GM21381 (cell line): ENCODE measurements at regions not wholly inside any gene's neighbourhood (a gene's known extent, or its start where the extent isn't known, plus 50 kb on each side); places are given as distances from the start of the nearest gene placed in this dataset.
"Not testable (repeated sequence)": the region's sequence is repeated elsewhere in the genome, so short reads cannot be mapped to it uniquely, and the experiment has no call there.

Source experiments
- ATAC-seq: cut with Tn5 transposase; IDR thresholded peaks from one replicate; pipeline ENCODE4 v1.9.1; 2021; ENCODE audit warnings: mild to moderate bottlenecking, moderate library complexity; ENCODE audit not compliant: unreplicated experiment

GRCh38 chrX:74181976-74182375, 122.0 kb upstream of the ZCCHC13 start:
- not testable (repeated sequence) for ATAC-seq

DNA sequence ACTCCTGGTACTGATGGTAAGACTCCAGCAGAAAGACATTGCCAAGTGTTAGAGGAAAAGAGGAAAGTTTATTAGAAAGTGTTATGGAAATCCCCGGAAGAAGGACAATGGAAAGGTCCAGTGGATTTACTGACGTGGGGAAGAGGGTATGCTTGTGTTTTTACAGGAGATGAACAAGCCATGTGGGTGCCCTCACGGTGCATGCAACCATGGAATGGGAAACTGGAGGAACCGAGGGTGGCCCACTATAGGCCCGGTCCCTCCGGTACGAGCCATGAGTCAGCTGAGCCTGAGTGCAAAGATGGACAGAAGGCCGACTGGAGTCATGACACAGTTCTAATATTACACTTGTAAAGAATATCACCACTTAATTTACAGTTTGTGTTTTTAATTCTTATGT, 123.3 kb upstream of the ZCCHC13 start:
- ATAC-seq, result no peak

DNA sequence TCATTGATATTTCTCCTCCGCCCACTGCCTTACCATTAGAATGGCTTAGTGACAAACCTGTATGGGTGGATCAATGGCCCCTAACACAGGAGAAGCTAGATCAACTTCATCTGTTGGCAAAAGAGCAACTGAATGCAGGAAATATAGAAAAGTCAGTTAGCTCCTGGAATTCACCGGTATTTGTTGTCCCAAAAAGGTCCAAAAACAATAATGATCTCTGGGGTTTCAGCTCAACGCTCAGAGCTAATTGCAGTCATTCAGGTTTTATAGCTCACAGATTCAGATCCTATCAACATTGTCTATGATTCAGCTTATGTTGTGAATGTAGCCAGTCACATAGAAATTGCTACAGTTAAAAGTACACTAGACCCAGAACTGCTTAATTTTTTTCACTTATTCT, 124.0 kb upstream of the ZCCHC13 start:
- ATAC-seq, result no peak

GRCh38 chrX:74179499-74179898, 124.5 kb upstream of the ZCCHC13 start:
- ATAC-seq, result no peak

GRCh38 chrX:74179071-74179470, 124.9 kb upstream of the ZCCHC13 start:
- ATAC-seq, result no peak

DNA sequence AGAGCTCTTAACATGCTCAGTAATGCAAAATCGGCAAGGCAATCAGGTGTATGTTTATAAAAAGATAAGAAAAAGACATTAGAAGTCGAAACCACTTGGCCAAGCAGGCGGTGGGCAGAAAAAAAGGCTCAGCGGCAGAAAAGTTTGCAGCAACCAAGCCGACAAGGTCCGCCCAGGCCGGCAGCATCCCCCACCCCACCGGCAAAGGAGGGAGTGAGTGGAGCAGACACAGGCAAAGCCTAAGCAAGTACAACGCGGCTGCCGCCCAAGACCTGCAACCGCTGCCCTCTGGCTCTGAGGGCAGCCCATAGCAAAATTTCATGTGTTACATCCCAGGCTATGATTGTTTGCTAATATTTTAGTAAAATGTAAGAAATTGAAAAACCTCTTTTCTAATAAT, 125.4 kb upstream of the ZCCHC13 start:
- no peak for ATAC-seq

DNA sequence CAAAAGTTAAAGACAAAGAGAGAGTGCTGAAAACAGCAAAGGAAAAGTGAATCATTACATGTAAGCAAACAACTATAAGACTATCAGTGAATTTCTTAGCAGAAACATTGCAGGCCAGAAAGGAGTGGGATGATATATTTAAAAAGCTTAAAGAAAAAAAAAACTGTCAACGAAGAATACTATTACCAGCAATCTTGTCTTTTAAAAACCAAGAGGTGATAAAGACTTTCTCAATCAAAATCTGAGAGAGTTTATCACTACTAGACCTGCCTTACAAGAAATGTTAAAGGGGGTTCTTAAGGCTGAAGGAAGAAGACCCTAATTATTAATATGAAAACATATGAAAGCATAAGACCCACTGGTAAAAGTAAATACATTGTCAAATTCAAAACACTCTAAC, 132.5 kb upstream of the ZCCHC13 start:
- no peak for ATAC-seq

- no peak for ATAC-seq
These were observed 141.8 kb upstream of the ZCCHC13 start for GRCh38 chrX:74162199-74162598.

- ATAC-seq, result no peak
These were observed 143.2 kb upstream of the ZCCHC13 start for GRCh38 chrX:74160816-74161215.

DNA sequence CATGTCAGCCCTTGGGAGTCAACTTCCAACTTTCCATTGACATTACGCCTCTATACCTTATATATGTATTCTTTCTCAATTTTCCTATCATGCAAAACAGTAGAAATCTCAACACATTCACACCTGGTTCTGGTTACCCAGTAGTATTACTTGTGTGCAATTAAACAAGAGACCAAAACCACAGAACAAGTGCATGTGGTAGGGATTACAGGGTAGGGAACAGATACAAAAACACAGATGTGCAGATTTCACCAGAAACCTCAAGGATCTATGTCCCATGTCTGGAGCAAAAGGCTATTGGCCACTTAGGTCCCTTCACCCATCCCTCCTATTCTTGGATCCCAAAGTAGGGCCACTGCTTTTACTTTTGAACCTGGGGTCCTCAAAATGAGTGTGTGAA, 143.6 kb upstream of the ZCCHC13 start:
- ATAC-seq, result no peak

GRCh38 chrX:74147439-74147838, 156.5 kb upstream of the ZCCHC13 start:
- ATAC-seq, result no peak

DNA sequence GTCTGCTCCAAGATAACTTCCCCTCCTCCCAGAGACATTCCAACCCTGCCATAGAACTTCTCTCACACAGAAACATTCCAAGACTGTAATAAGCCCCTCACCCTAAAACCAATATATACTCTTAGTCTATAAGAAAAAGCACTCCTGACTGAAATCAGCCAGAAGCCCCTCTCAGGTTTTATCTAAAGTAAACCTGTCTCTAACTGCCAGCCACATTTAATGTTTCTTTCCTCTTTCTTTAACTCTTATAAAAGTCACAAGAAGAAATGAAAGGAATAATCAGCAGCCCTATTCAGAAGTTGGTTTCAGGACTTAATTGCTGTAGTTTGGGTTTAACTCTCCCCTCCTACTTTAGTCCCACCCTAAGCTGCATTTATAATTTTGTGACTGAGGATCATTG, 165.0 kb upstream of the ZCCHC13 start:
- ATAC-seq, result no peak

DNA sequence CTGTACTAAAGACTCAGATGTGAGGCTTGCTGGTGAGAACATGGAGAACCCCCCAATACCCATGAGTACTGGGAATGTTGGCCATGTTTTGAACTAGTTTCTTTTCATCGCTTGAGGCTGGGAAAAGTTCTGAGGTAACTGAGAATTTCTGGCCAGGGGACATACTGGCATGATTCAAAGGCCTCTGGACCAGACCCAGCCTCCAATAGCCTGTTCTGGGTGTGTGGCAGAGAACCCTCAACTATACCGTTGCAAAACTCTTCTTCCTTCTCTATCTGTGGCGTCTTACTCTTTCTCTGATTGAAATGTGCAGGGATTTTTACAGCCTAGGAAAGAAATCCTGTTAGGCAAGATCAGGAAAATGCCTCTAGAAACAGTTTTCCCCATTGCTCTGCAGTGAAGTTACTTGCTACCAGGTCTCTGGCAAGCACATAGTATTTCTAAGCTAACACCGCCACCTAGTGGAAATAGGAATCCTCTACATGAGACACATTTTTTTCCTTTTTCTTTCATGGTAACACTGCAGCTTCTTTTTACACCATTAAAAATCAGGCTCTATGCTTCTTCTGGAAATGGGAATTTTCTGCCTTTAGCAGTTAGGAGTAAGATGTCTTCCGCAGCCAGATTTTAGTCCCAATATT, 170.7 kb upstream of the ZCCHC13 start:
- no peak for ATAC-seq

DNA sequence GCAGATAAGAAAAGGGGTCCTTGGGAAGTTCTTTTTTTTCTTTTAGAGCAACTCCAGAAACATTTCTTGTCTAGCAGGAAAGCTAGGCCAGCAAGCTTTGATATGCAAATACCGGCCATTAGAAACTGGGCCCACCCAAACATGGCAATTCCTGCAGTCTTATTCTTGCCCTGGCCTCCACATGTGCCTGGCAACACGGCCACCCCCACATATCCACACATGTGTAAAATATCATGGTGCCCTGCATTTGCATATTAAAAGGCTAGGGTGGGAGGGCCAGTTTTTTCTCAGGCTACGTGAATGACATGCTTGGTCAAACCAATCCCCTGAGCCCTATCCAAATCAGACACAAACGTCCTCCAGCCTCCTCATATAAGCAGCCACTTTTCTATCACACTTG, 171.7 kb upstream of the ZCCHC13 start:
- no peak for ATAC-seq

- no peak for ATAC-seq
These were observed 184.7 kb upstream of the ZCCHC13 start for GRCh38 chrX:74119016-74119910.

DNA sequence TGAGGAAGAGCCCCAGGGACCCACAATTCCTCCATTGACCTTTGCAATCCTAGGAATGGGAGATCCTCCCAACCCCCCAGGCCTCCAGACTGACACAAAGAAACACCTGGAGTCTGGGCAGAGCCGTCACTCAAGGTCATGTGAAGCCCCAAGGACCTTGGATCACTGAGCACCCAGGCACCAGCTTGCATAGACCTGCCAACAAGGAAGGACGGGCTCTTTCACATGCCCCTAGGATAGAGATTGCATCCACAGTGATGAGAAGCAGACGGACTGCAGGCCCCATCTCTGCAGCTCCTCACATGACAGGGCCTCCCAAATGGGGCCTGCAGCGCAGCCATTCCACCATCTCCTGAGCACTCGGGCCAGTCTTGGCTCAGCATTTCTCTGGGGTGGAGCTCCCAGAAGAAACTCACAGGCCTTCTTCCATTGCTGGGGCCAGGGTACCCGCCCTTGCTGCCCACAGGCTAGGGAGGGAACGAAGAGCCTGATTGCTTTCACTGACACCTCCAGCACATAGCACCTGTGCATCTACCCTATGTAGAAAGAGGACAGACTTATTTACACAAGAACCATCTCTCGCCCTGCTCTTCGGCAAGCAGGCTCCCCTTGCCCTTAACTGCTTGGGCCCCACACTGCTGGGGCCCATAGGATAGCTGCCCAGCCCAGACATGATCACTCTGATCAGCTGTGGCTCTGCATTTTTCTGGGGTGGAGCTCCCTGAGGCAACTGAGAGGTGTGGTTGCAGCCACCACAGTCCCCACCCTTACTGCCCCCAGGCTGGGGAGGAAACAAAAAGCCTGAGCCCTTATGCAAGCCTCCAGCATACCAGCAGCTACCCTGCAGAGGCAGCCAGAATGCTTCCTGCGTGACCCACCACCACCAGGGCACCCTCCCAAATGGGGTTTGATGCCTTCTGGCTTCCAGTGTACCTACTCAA, 185.7 kb upstream of the ZCCHC13 start:
- no peak for ATAC-seq

- no peak for ATAC-seq
These were observed 192.7 kb upstream of the ZCCHC13 start for GRCh38 chrX:74111245-74111644.

DNA sequence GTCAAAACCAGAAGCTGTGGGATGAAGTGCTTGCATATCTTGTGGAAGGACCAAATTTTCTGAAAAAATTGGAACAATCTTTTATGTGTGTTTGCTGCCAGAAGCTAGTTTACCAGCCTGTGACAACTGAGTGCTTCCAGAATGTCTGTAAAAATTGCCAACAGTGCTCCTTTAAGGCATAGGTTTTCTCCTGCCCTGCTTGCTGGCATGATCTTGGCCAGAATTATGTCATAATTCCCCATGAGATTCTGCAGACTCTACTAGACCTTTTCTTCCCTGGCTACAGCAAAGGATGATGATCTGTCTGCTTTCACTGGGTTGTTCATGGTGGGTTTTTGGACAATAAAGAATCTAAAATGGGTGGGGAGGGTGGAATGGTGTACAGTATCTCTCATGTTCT, 196.3 kb upstream of the ZCCHC13 start:
- ATAC-seq, result no peak

- no peak for ATAC-seq
These were observed 199.5 kb upstream of the ZCCHC13 start for GRCh38 chrX:74104356-74105015.

- not testable (repeated sequence) for ATAC-seq
These were observed 205.6 kb upstream of the ZCCHC13 start for GRCh38 chrX:74098407-74098806.

DNA sequence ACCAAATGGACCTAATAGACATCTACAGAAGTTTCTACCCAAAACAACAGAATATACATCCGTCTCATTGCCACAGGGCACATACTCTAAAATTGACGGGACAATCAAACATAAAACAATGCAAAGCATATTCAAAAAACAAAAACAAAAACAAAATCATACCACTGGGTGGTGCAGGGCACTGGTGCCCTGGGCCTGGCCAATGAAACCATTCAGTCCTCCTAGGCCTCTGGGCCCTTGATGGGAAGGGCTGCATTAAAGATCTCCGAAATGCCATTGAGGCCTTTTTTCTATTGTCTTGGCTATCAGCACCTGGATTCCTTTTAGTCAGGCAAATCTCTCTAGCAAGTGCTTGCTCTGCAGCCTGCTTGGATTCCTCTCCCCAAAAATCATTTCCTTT, 213.9 kb upstream of the ZCCHC13 start:
- ATAC-seq, result no peak
